Stimulated activated CD4-positive, alpha-beta T cell treated with anti-CD3 and anti-CD28 coated beads, TNF-alpha, amount 100 ng/mL, for 24 hours (primary cell): ENCODE measurements at regions not wholly inside any gene's neighbourhood (a gene's known extent, or its start where the extent isn't known, plus 50 kb on each side); places are given as distances from the start of the nearest gene placed in this dataset.

Experiments used
- DNase-seq, 3 experiments: peaks; one replicate each; pipeline ENCODE4 v3.0.0-alpha.2; 2020; ENCODE audit warnings: low read depth in 3 of 3

GRCh38 chr16:9518581-9518980 lies 427.1 kb downstream of the HAPSTR1 start:
- no peak for DNase-seq

GRCh38 chr16:9521749-9522370 lies 430.4 kb downstream of the HAPSTR1 start:
- no peak for DNase-seq

GRCh38 chr16:9522614-9523013 lies 431.2 kb downstream of the HAPSTR1 start:
- no peak for DNase-seq

- no peak for DNase-seq
Observed at GRCh38 chr16:9523994-9524393, 432.6 kb downstream of the HAPSTR1 start.

GRCh38 chr16:9525037-9525436 lies 433.6 kb downstream of the HAPSTR1 start:
- no peak for DNase-seq

GRCh38 chr16:9526791-9527190 lies 435.3 kb downstream of the HAPSTR1 start:
- DNase-seq, result no peak

GRCh38 chr16:9527976-9528375 lies 436.5 kb downstream of the HAPSTR1 start:
- DNase-seq, result no peak

- DNase-seq, result no peak
Observed at GRCh38 chr16:9528511-9529079, 437.2 kb downstream of the HAPSTR1 start.

- no peak for DNase-seq
Observed at GRCh38 chr16:9533042-9533441, 441.6 kb downstream of the HAPSTR1 start.

- no peak for DNase-seq
Observed at GRCh38 chr16:9534759-9535158, 443.3 kb downstream of the HAPSTR1 start.

GRCh38 chr16:9536905-9537304 lies 445.5 kb downstream of the HAPSTR1 start:
- DNase-seq, result no peak

- no peak for DNase-seq
Observed at GRCh38 chr16:9539346-9539745, 447.9 kb downstream of the HAPSTR1 start.

- DNase-seq, result no peak
Observed at GRCh38 chr16:9541723-9542122, 450.3 kb downstream of the HAPSTR1 start.

- no peak for DNase-seq
Observed at GRCh38 chr16:9542165-9542755, 450.8 kb downstream of the HAPSTR1 start.

GRCh38 chr16:9545522-9546437 lies 454.3 kb downstream of the HAPSTR1 start:
- no peak for DNase-seq

GRCh38 chr16:9546438-9546786 lies 455.0 kb downstream of the HAPSTR1 start:
- DNase-seq, result no peak

GRCh38 chr16:9549487-9549886 lies 458.0 kb downstream of the HAPSTR1 start:
- no peak for DNase-seq

- DNase-seq, result no peak
Observed at GRCh38 chr16:9555051-9555450, 463.6 kb downstream of the HAPSTR1 start.

- no peak for DNase-seq
Observed at GRCh38 chr16:9556949-9557665, 465.7 kb downstream of the HAPSTR1 start.

- DNase-seq, result no peak
Observed at GRCh38 chr16:9557713-9558112, 466.3 kb downstream of the HAPSTR1 start.

- no peak for DNase-seq
Observed at GRCh38 chr16:9566099-9566498, 474.7 kb downstream of the HAPSTR1 start.

GRCh38 chr16:9567666-9568065 lies 476.2 kb downstream of the HAPSTR1 start:
- DNase-seq, result no peak
